Esophagus muscularis mucosa (tissue), 4 donors: ENCODE measurements at regions not wholly inside any gene's neighbourhood (a gene's known extent, or its start where the extent isn't known, plus 50 kb on each side); places are given as distances from the start of the nearest gene placed in this dataset.

ENCODE experiments used
- CTCF ChIP-seq, 3 experiments: fragments of 200-600 bp in 2 of 3; fragments of 450-650 bp in 1 of 3; sonication (generic) in 2 of 3; IDR thresholded peaks; one replicate each; pipeline ENCODE4 v1.5.1; 2017 to 2019; ENCODE audit warnings: antibody characterized with exemption in 3 of 3, mild to moderate bottlenecking in 2 of 3, moderate library complexity in 1 of 3
- EP300 ChIP-seq: sonication (generic); formaldehyde crosslinking; IDR thresholded peaks from one replicate; pipeline ENCODE4 v1.6.1; 2017; ENCODE audit warnings: antibody characterized with exemption
- POLR2A ChIP-seq: fragments of 450-650 bp; IDR thresholded peaks from one replicate; pipeline ENCODE4 v1.6.1; 2017; ENCODE audit warnings: antibody characterized with exemption, moderate library complexity, mild to moderate bottlenecking, low read depth
- POLR2AphosphoS5 ChIP-seq, 2 donors: sonication (generic); formaldehyde crosslinking; IDR thresholded peaks; one replicate each; pipeline ENCODE4 v1.6.1; 2017; ENCODE audit warnings: antibody characterized with exemption in 2 of 2

GRCh38 chr6:166691199-166691598 is 64.1 kb upstream of the RPS6KA2 start:
- TF ChIP-seq CTCF (IDR thresholded peaks at IDR 0.05) (no peak), EP300 (no peak), POLR2A (no peak), POLR2AphosphoS5 (IDR thresholded peaks at IDR 0.05) (peak; percentile 49 to 53)
